Fibroblast of lung (primary cell): ENCODE measurements at regions not wholly inside any gene's neighbourhood (a gene's known extent, or its start where the extent isn't known, plus 50 kb on each side); places are given as distances from the start of the nearest gene placed in this dataset.
"Not testable (repeated sequence)": the region's sequence is repeated elsewhere in the genome, so short reads cannot be mapped to it uniquely, and the experiment has no call there.

ENCODE experiments used
- DNase-seq, 2 donors: peaks; one replicate each; pipeline versions ENCODE4 v3.0.0 to v3.0.0-alpha.2; 2010; ENCODE audit warnings: low read depth in 2 of 2
- H2AFZ ChIP-seq: 2 replicates; pipeline ENCODE4 v1.5.1; 2012; ENCODE audit warnings: low read length, control low read depth, inconsistent platforms
- H3K27ac ChIP-seq: 2 replicates; pipeline ENCODE4 v1.5.1; 2011; ENCODE audit warnings: low read length, control low read depth; ENCODE audit not compliant: insufficient read depth
- H3K27me3 ChIP-seq: 2 replicates; pipeline ENCODE4 v1.5.1; 2011; ENCODE audit warnings: mild to moderate bottlenecking, low read length; ENCODE audit not compliant: control insufficient read depth, insufficient read depth
- H3K36me3 ChIP-seq: 2 replicates; pipeline ENCODE4 v1.5.1; 2011; ENCODE audit warnings: low read length; ENCODE audit not compliant: control insufficient read depth, insufficient read depth
- H3K4me1 ChIP-seq: 2 replicates; pipeline ENCODE4 v1.5.1; 2011; ENCODE audit warnings: low read length; ENCODE audit not compliant: control insufficient read depth, insufficient read depth; ENCODE audit errors: extremely low read depth
- H3K4me2 ChIP-seq: 2 replicates; pipeline ENCODE4 v1.5.1; 2011; ENCODE audit warnings: low read length, control low read depth; ENCODE audit not compliant: insufficient read depth; ENCODE audit errors: extremely low read depth
- H3K4me3 ChIP-seq, 4 experiments: fragments of 200-600 bp in 1 of 4; sonication (generic) in 1 of 4; replicated peaks in 1 of 4; 2 replicates each; pipeline ENCODE4 v1.5.1; 2011 to 2016; ENCODE audit warnings: low read length in 4 of 4, low read depth in 3 of 4, mild to moderate bottlenecking in 3 of 4, control low read depth in 2 of 4, inconsistent platforms in 1 of 4, mixed read lengths in 1 of 4; ENCODE audit not compliant: insufficient read depth in 1 of 4; ENCODE audit errors: control extremely low read depth in 1 of 4
- H3K79me2 ChIP-seq: 2 replicates; pipeline ENCODE4 v1.5.1; 2012; ENCODE audit warnings: mild to moderate bottlenecking, low read length, inconsistent platforms; ENCODE audit not compliant: control insufficient read depth, insufficient read depth
- H3K9ac ChIP-seq: 2 replicates; pipeline ENCODE4 v1.5.1; 2011; ENCODE audit warnings: mild to moderate bottlenecking, low read length, control low read depth; ENCODE audit not compliant: insufficient read depth
- H3K9me3 ChIP-seq: 2 replicates; pipeline ENCODE4 v1.5.1; 2012; ENCODE audit warnings: low read depth, low read length; ENCODE audit not compliant: control insufficient read depth, insufficient read depth
- H4K20me1 ChIP-seq: 2 replicates; pipeline ENCODE4 v1.5.1; 2011; ENCODE audit warnings: low read length; ENCODE audit not compliant: control insufficient read depth, insufficient read depth; ENCODE audit errors: extremely low read depth
- CTCF ChIP-seq, 2 donors: IDR thresholded peaks in 1 of 2; conservative IDR thresholded peaks in 1 of 2; 1 replicate in 1 of 2; 2 replicates in 1 of 2; pipeline ENCODE4 v1.5.1; 2011 to 2012; ENCODE audit warnings: low read length in 2 of 2, control low read depth in 1 of 2, inconsistent platforms in 1 of 2, low read depth in 1 of 2, mild to moderate bottlenecking in 1 of 2
- EZH2 ChIP-seq: IDR thresholded peaks from 2 replicates; pipeline ENCODE4 v1.5.1; 2012; ENCODE audit warnings: low read length, control low read depth, mild to moderate bottlenecking; ENCODE audit errors: missing control alignments

- peak in 1 of 2 donors; percentile 19 for DNase-seq
- H3K4me2 ChIP-seq = no peak overlapping the region
- no peak overlapping the region for H3K4me3 ChIP-seq
- TF ChIP-seq EZH2 (no peak), CTCF (conservative IDR thresholded peaks at IDR 0.05 in 1 of 2, IDR thresholded peaks at IDR 0.05 in 1 of 2; ENCODE audit: low read depth in 1 of 2, low read length in 2 of 2) (no peak)
- no peaks in the 10 kb centered on the region for H3K79me2 ChIP-seq
- H3K9me3 ChIP-seq = no peaks in the 10 kb centered on the region
- no peaks in the 10 kb centered on the region for H3K36me3 ChIP-seq
- no peak overlapping the region for H2AFZ ChIP-seq
- no peaks in the 10 kb centered on the region for H4K20me1 ChIP-seq
- H3K27ac ChIP-seq = no peak overlapping the region
- H3K9ac ChIP-seq = no peak overlapping the region
- H3K4me1 ChIP-seq = no peaks in the 10 kb centered on the region
- no peaks in the 10 kb centered on the region for H3K27me3 ChIP-seq
Measured at GRCh38 chr6:169362501-169363121, 109.0 kb upstream of the THBS2 start.

- not testable (repeated sequence) for H3K9ac ChIP-seq, H3K27ac ChIP-seq, H3K9me3 ChIP-seq, DNase-seq, H4K20me1 ChIP-seq, H3K27me3 ChIP-seq, H3K4me3 ChIP-seq, H3K79me2 ChIP-seq, H3K4me2 ChIP-seq, H3K4me1 ChIP-seq, H2AFZ ChIP-seq, H3K36me3 ChIP-seq
Measured at GRCh38 chr6:169355001-169355400, 101.4 kb upstream of the THBS2 start.

GRCh38 chr6:169345146-169345545 is 91.5 kb upstream of the THBS2 start:
- H3K4me1 ChIP-seq = no peaks in the 10 kb centered on the region
- H3K9ac ChIP-seq = no peak overlapping the region
- peak in 1 of 2 donors; percentile 17 for DNase-seq
- no peak for TF ChIP-seq CTCF (conservative IDR thresholded peaks at IDR 0.05 in 1 of 2, IDR thresholded peaks at IDR 0.05 in 1 of 2; ENCODE audit: low read depth in 1 of 2, low read length in 2 of 2)
- TF ChIP-seq EZH2 = no peak
- H3K4me2 ChIP-seq = no peak overlapping the region
- no peak overlapping the region for H2AFZ ChIP-seq
- no peaks in the 10 kb centered on the region for H3K36me3 ChIP-seq
- H4K20me1 ChIP-seq = no peaks in the 10 kb centered on the region
- no peaks in the 10 kb centered on the region for H3K9me3 ChIP-seq
- no peaks in the 10 kb centered on the region for H3K27me3 ChIP-seq
- H3K79me2 ChIP-seq = no peaks in the 10 kb centered on the region
- no peak overlapping the region for H3K4me3 ChIP-seq
- H3K27ac ChIP-seq = no peak overlapping the region
